K562 (cell line): ENCODE measurements at regions not wholly inside any gene's neighbourhood (a gene's known extent, or its start where the extent isn't known, plus 50 kb on each side); places are given as distances from the start of the nearest gene placed in this dataset.

Experiments used
- ATAC-seq: fragments of 200-7000 bp; cut with Tn5 transposase; 3 replicates; pipeline ENCODE4 v1.9.1; 2020; ENCODE audit warnings: moderate library complexity
- BruUV-seq: library from RNA; stranded (reverse); fragments of 400-500 nt; replicated peaks from 2 replicates; lab custom pipeline; 2021; lab: Mats Ljungman, UMichigan
- CTCF ChIA-PET: fragments of 300-600 bp; formaldehyde crosslinking; extraction: SDS; loops from one replicate; lab custom pipeline; 2021; ENCODE audit warnings: low intra/inter-chr PET ratio; lab: Yijun Ruan, JAX
- POLR2A ChIA-PET: fragments of 300-600, 350-650 bp; sonication (Branson Sonifier 250); formaldehyde crosslinking; extraction: SDS; loops from one replicate; lab custom pipeline; 2021; ENCODE audit warnings: antibody characterized with exemption, inconsistent platforms; lab: Yijun Ruan, JAX
- DNase-seq, 4 experiments: peaks; one replicate each; pipeline versions ENCODE4 v3.0.0 to v3.0.0-alpha.2; 2011 to 2018; ENCODE audit warnings: low spot score in 3 of 4, mixed read lengths in 3 of 4; ENCODE audit errors: extremely low read depth in 1 of 4
- FAIRE-seq: peaks from 2 replicates; lab custom pipeline; 2011; peaks lifted over from hg19 to GRCh38; lab: Jason Lieb, UNC
- H2AFZ ChIP-seq: 2 replicates; pipeline ENCODE4 v1.6.0; 2011; ENCODE audit warnings: low read depth, low read length, control low read depth, inconsistent platforms
- H3K27ac ChIP-seq: fragments of 200-600 bp; 3 replicates; pipeline ENCODE4 v1.8.0; 2011; ENCODE audit warnings: low read depth, mild to moderate bottlenecking, control low read depth, inconsistent platforms, low read length, moderate library complexity, mixed read lengths; ENCODE audit errors: extremely low read depth
- H3K27me3 ChIP-seq, 2 experiments: fragments of 300-600 bp in 1 of 2; 2 replicates in 1 of 2; 3 replicates in 1 of 2; pipeline versions ENCODE4 v1.6.0 to v1.8.0; 2011; ENCODE audit warnings: inconsistent platforms in 2 of 2, low read length in 2 of 2, mild to moderate bottlenecking in 1 of 2, mixed read lengths in 1 of 2, moderate library complexity in 1 of 2; ENCODE audit not compliant: control insufficient read depth in 2 of 2, insufficient read depth in 2 of 2
- H3K36me3 ChIP-seq: fragments of 300-600 bp; 3 replicates; pipeline ENCODE4 v1.8.0; 2011; ENCODE audit warnings: mild to moderate bottlenecking, low read length, inconsistent platforms; ENCODE audit not compliant: control insufficient read depth, insufficient read depth
- H3K4me1 ChIP-seq, 2 experiments: fragments of 200-600 bp in 1 of 2; replicated peaks in 1 of 2; 2 replicates in 1 of 2; 3 replicates in 1 of 2; pipeline versions ENCODE4 v1.5.1 to v1.8.0; 2011; ENCODE audit warnings: inconsistent platforms in 2 of 2, low read length in 2 of 2, mild to moderate bottlenecking in 1 of 2, mixed read lengths in 1 of 2, moderate library complexity in 1 of 2; ENCODE audit not compliant: control insufficient read depth in 2 of 2, insufficient read depth in 2 of 2
- H3K4me2 ChIP-seq: 2 replicates; pipeline ENCODE4 v1.6.1; 2011; ENCODE audit warnings: low read length, control low read depth, inconsistent platforms, mixed read lengths; ENCODE audit not compliant: insufficient read depth
- H3K4me3 ChIP-seq: fragments of 200-600 bp; sonication (generic), shearing (Covaris generic); 2 replicates; pipeline ENCODE4 v1.5.1; 2016; ENCODE audit warnings: control low read depth, inconsistent platforms
- H3K79me2 ChIP-seq: fragments of 200-600 bp; 3 replicates; pipeline ENCODE4 v1.8.0; 2011; ENCODE audit warnings: low read length, inconsistent platforms; ENCODE audit not compliant: control insufficient read depth, insufficient read depth
- H3K9ac ChIP-seq, 2 experiments: 2 replicates each; pipeline versions ENCODE4 v1.6.0 to v1.6.1; 2011; ENCODE audit warnings: low read depth in 2 of 2, low read length in 2 of 2, control low read depth in 1 of 2, inconsistent platforms in 1 of 2, mild to moderate bottlenecking in 1 of 2, mixed read lengths in 1 of 2; ENCODE audit not compliant: insufficient read depth in 1 of 2
- H3K9me1 ChIP-seq: one replicate; pipeline ENCODE4 v1.6.0; 2011; ENCODE audit warnings: inconsistent platforms, mild to moderate bottlenecking, low read length, moderate library complexity; ENCODE audit not compliant: control insufficient read depth, insufficient read depth
- H3K9me3 ChIP-seq: replicated peaks from 2 replicates; pipeline ENCODE4 v1.5.1; 2011; ENCODE audit warnings: low read depth, low read length, inconsistent platforms; ENCODE audit not compliant: control insufficient read depth, insufficient read depth
- H4K20me1 ChIP-seq: replicated peaks from 2 replicates; pipeline ENCODE4 v1.6.1; 2011; ENCODE audit warnings: low read length, inconsistent platforms, mixed read lengths; ENCODE audit not compliant: control insufficient read depth, insufficient read depth
- DDX20 ChIP-seq: fragments of 450-650 bp; IDR thresholded peaks from 2 replicates; pipeline ENCODE4 v1.6.1; 2016; ENCODE audit warnings: missing genetic modification characterization, low read depth, mild to moderate bottlenecking, missing compliant biosample characterization, moderate library complexity
- NFIC ChIP-seq: fragments of 450-650 bp; IDR thresholded peaks from 2 replicates; pipeline ENCODE4 v1.6.1; 2017; ENCODE audit warnings: mild to moderate bottlenecking, inconsistent platforms
- RAD51 ChIP-seq: fragments of 450-650 bp; IDR thresholded peaks from 2 replicates; pipeline ENCODE4 v1.7.1; 2016; ENCODE audit warnings: low read depth, mild to moderate bottlenecking, borderline replicate concordance
- RBBP5 ChIP-seq: fragments of 200-600 bp; sonication (generic); IDR thresholded peaks from 2 replicates; pipeline ENCODE4 v1.6.1; 2012; ENCODE audit warnings: borderline replicate concordance, mild to moderate bottlenecking, low read length, control low read depth, inconsistent platforms; ENCODE audit not compliant: insufficient read depth, poor library complexity, severe bottlenecking
- SP2 ChIP-seq: IDR thresholded peaks from 2 replicates; pipeline ENCODE4 v1.6.1; 2011; ENCODE audit warnings: mild to moderate bottlenecking, low read depth, low read length, moderate library complexity; ENCODE audit not compliant: poor library complexity, severe bottlenecking; ENCODE audit errors: extremely low read depth
- ZNF274 ChIP-seq: IDR thresholded peaks from 2 replicates; pipeline ENCODE4 v1.6.1; 2011; ENCODE audit warnings: low read depth, mild to moderate bottlenecking, low read length, moderate library complexity, borderline replicate concordance
- ZNF436 ChIP-seq: fragments of 250-450, 450-650 bp; sonication (Bioruptor Pico); formaldehyde crosslinking; IDR thresholded peaks from 2 replicates; pipeline ENCODE4 v1.7.0; 2020; ENCODE audit warnings: mild to moderate bottlenecking
- ZNF778 ChIP-seq: fragments of 450-650 bp; formaldehyde crosslinking; IDR thresholded peaks from 2 replicates; pipeline ENCODE4 v1.4.0; 2020; ENCODE audit warnings: mild to moderate bottlenecking, moderate library complexity
- WGBS: fragments of 100-300 bp; shearing (Covaris generic); methylation state at CpG from one replicate; pipeline ENCODE4 v1.1.6; 2016; ENCODE audit warnings: low coverage, mixed read lengths; ENCODE audit not compliant: insufficient coverage; ENCODE audit errors: missing lambda C conversion rate; 5-methylcytosine and 5-hydroxymethylcytosine counted together
- in situ Hi-C: fragments of 300-500 bp; cut with MboI; formaldehyde crosslinking; loops from 4 replicates; pipeline ENCODE4 v1.15.0; 2018; ENCODE audit warnings: inconsistent platforms, mixed read lengths
- intact Hi-C: fragments of 100-400 bp; cut with micrococcal nuclease; formaldehyde crosslinking; loops from 2 replicates; pipeline ENCODE4 v1.14.2; 2022
- TF ChIP-seq, protein P1 (sequence below): fragments of 450-650 bp; IDR thresholded peaks from 2 replicates; pipeline ENCODE4 v1.6.1; 2018; ENCODE audit warnings: mild to moderate bottlenecking, low read depth; ENCODE audit not compliant: partially characterized antibody
- TF ChIP-seq, protein P2 (sequence below): sonication (generic); formaldehyde crosslinking; IDR thresholded peaks from 2 replicates; pipeline ENCODE4 v1.8.0; 2022; ENCODE audit warnings: mild to moderate bottlenecking, low read depth, missing genetic modification reagents

- no peak overlapping the region for H3K4me3 ChIP-seq
- FAIRE-seq, result no peak
- no TSS peak for BruUV-seq
- no peak overlapping the region for H2AFZ ChIP-seq
- intact Hi-C loops (no loop called here), in situ Hi-C loops (no loop called here)
- H3K9me1 ChIP-seq, result no peaks in the 10 kb centered on the region
- H3K36me3 ChIP-seq, result no peaks in the 10 kb centered on the region
- H3K4me2 ChIP-seq, result no peak overlapping the region
- H3K27ac ChIP-seq, result no peak overlapping the region
- H4K20me1 ChIP-seq, result peaks cover 4% of the 10 kb centered on the region; the same call in 1 of the 2 replicates
- no peaks in the 10 kb centered on the region for H3K4me1 ChIP-seq
- POLR2A ChIA-PET, result no interaction called here
- WGBS, result 2% methylated on average over 4 of the region's 4 CpGs
- CTCF ChIA-PET, result no interaction called here
- no peak for DNase-seq
- H3K27me3 ChIP-seq, result peaks cover 4 to 11% of the 10 kb centered on the region in 2 experiments; a peak in 4 of 5 replicates
- no peak for ATAC-seq
- TF ChIP-seq SP2 (no peak), NFIC (no peak), DDX20 (no peak), RBBP5 (no peak), RAD51 (no peak), ZNF436 (no peak), ZNF778 (CRISPR knock-in tag) (no peak), ZNF274 (no peak)
- TF ChIP-seq, protein P1, sequence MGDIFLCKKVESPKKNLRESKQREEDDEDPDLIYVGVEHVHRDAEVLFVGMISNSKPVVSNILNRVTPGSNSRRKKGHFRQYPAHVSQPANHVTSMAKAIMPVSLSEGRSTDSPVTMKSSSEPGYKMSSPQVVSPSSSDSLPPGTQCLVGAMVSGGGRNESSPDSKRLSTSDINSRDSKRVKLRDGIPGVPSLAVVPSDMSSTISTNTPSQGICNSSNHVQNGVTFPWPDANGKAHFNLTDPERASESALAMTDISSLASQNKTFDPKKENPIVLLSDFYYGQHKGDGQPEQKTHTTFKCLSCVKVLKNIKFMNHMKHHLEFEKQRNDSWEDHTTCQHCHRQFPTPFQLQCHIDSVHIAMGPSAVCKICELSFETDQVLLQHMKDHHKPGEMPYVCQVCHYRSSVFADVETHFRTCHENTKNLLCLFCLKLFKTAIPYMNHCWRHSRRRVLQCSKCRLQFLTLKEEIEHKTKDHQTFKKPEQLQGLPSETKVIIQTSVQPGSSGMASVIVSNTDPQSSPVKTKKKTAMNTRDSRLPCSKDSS, result no peak
- TF ChIP-seq, protein P2, sequence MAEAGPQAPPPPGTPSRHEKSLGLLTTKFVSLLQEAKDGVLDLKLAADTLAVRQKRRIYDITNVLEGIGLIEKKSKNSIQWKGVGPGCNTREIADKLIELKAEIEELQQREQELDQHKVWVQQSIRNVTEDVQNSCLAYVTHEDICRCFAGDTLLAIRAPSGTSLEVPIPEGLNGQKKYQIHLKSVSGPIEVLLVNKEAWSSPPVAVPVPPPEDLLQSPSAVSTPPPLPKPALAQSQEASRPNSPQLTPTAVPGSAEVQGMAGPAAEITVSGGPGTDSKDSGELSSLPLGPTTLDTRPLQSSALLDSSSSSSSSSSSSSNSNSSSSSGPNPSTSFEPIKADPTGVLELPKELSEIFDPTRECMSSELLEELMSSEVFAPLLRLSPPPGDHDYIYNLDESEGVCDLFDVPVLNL, result no peak
- TF ChIP-seq, all 486 proteins: peak for 0
- H3K9me3 ChIP-seq, result no peaks in the 10 kb centered on the region
- no peaks in the 10 kb centered on the region for H3K79me2 ChIP-seq
- no peak overlapping the region for H3K9ac ChIP-seq
These were observed 136.0 kb upstream of the FOXQ1 start for GRCh38 chr6:1175877-1176276.
